ENCODE measurements at regions not wholly inside any gene's neighbourhood (a gene's known extent, or its start where the extent isn't known, plus 50 kb on each side); places are given as distances from the start of the nearest gene placed in this dataset.

- TF ChIP-seq POLR2A (IDR thresholded peaks at IDR 0.05) = no peak
- TF ChIP-seq CTCF (IDR thresholded peaks at IDR 0.05) = no peak
- TF ChIP-seq EP300 (IDR thresholded peaks at IDR 0.05) = no peak
- TF ChIP-seq POLR2AphosphoS5 (IDR thresholded peaks at IDR 0.05) = no peak
- H3K36me3 ChIP-seq = no peaks in the 10 kb centered on the region
- no peaks in the 10 kb centered on the region for H3K9me3 ChIP-seq
- intact Hi-C loops (cut with DNase I) = no loop called here
- peaks cover 6 to 28% (median 18%) of the 10 kb centered on the region in 3 donors for H3K27me3 ChIP-seq
- no peak overlapping the region for H3K27ac ChIP-seq
- H3K4me3 ChIP-seq = no peak overlapping the region
- 62 to 66% methylated on average over 9 of the region's 9 CpGs for WGBS, 2 donors
- H3K4me1 ChIP-seq = no peaks in the 10 kb centered on the region
- peak; percentile 46 for DNase-seq
Measured at GRCh38 chr4:1572521-1572920, 111.6 kb downstream of the FAM53A start.

- no peaks in the 10 kb centered on the region for H3K4me1 ChIP-seq
- peak; percentile 35 for DNase-seq
- peaks cover 8 to 28% (median 18%) of the 10 kb centered on the region in 3 donors for H3K27me3 ChIP-seq
- H3K27ac ChIP-seq = no peak overlapping the region
- intact Hi-C loops (cut with DNase I) = no loop called here
- H3K9me3 ChIP-seq = no peaks in the 10 kb centered on the region
- H3K4me3 ChIP-seq = no peak overlapping the region
- 59 to 67% methylated on average over 10 of the region's 10 CpGs for WGBS, 2 donors
- no peak for TF ChIP-seq POLR2AphosphoS5 (IDR thresholded peaks at IDR 0.05)
- TF ChIP-seq POLR2A (IDR thresholded peaks at IDR 0.05) = no peak
- TF ChIP-seq EP300 (IDR thresholded peaks at IDR 0.05) = no peak
- no peak for TF ChIP-seq CTCF (IDR thresholded peaks at IDR 0.05)
- H3K36me3 ChIP-seq = no peaks in the 10 kb centered on the region
Measured at GRCh38 chr4:1572010-1572385, 112.1 kb downstream of the FAM53A start.

- Histone ChIP-seq H3K27ac (no peak overlapping the region), H3K36me3 (no peaks in the 10 kb centered on the region), H3K4me1 (no peaks in the 10 kb centered on the region), H3K4me3 (no peak overlapping the region), H3K9me3 (no peaks in the 10 kb centered on the region), H3K27me3 (peaks cover 9 to 28% (median 21%) of the 10 kb centered on the region in 3 donors)
- intact Hi-C loops (cut with DNase I) = no loop called here
- WGBS, 2 donors = 65 to 77% methylated on average over 22 of the region's 22 CpGs
- no peak for TF ChIP-seq CTCF (IDR thresholded peaks at IDR 0.05)
- TF ChIP-seq POLR2A (IDR thresholded peaks at IDR 0.05) = no peak
- DNase-seq = peak; percentile 44
Measured at GRCh38 chr4:1571165-1572009, 112.7 kb downstream of the FAM53A start.

- no peaks in the 10 kb centered on the region for H3K4me1 ChIP-seq
- no peaks in the 10 kb centered on the region for H3K9me3 ChIP-seq
- no peak for TF ChIP-seq EP300 (IDR thresholded peaks at IDR 0.05)
- no peak for TF ChIP-seq POLR2AphosphoS5 (IDR thresholded peaks at IDR 0.05)
- TF ChIP-seq CTCF (IDR thresholded peaks at IDR 0.05) = no peak
- TF ChIP-seq POLR2A (IDR thresholded peaks at IDR 0.05) = no peak
- H3K27me3 ChIP-seq = peaks cover 5 to 33% (median 25%) of the 10 kb centered on the region in 3 donors
- WGBS, 2 donors = 77 to 83% methylated on average over 25 of the region's 25 CpGs
- no peak overlapping the region for H3K4me3 ChIP-seq
- intact Hi-C loops (cut with DNase I) = no loop called here
- peak; percentile 54 for DNase-seq
- no peaks in the 10 kb centered on the region for H3K36me3 ChIP-seq
- no peak overlapping the region for H3K27ac ChIP-seq
Measured at GRCh38 chr4:1570291-1571164, 113.6 kb downstream of the FAM53A start.
